ENCODE measurements at regions not wholly inside any gene's neighbourhood (a gene's known extent, or its start where the extent isn't known, plus 50 kb on each side); places are given as distances from the start of the nearest gene placed in this dataset.
"Not testable (repeated sequence)": the region's sequence is repeated elsewhere in the genome, so short reads cannot be mapped to it uniquely, and the experiment has no call there.

- Mint-ChIP-seq H3K27ac (no peak overlapping the region), H3K36me3 (no peaks in the 10 kb centered on the region), H3K9me3 (no peaks in the 10 kb centered on the region), H3K4me3 (no peak overlapping the region), H3K27me3 (no peaks in the 10 kb centered on the region), H3K4me1 (ENCODE audit: unreplicated experiment) (no peaks in the 10 kb centered on the region)
- no peak for TF ChIP-seq CTCF (conservative IDR thresholded peaks at IDR 0.05)
- DNase-seq (ENCODE audit: extremely low spot score, unreplicated experiment): no peak
Measured at GRCh38 chr4:43587758-43588157, 695.2 kb downstream of the GRXCR1 start.

GRCh38 chr4:43607400-43607799 lies 714.9 kb downstream of the GRXCR1 start:
- no peak overlapping the region for H3K4me3 Mint-ChIP-seq

GRCh38 chr4:43607827-43608461 lies 715.4 kb downstream of the GRXCR1 start:
- no peaks in the 10 kb centered on the region for H3K27me3 Mint-ChIP-seq
- H3K4me1 Mint-ChIP-seq (ENCODE audit: unreplicated experiment): no peaks in the 10 kb centered on the region
- no peaks in the 10 kb centered on the region for H3K36me3 Mint-ChIP-seq
- TF ChIP-seq CTCF (conservative IDR thresholded peaks at IDR 0.05): no peak
- no peak overlapping the region for H3K4me3 Mint-ChIP-seq
- no peak overlapping the region for H3K27ac Mint-ChIP-seq
- no peak for DNase-seq (ENCODE audit: extremely low spot score, unreplicated experiment)
- H3K9me3 Mint-ChIP-seq: no peaks in the 10 kb centered on the region

More at GRCh38 chr4:43607400-43607799, 714.9 kb downstream of the GRXCR1 start:
- Mint-ChIP-seq H3K27ac (no peak overlapping the region), H3K36me3 (no peaks in the 10 kb centered on the region), H3K9me3 (no peaks in the 10 kb centered on the region), H3K4me1 (ENCODE audit: unreplicated experiment) (no peaks in the 10 kb centered on the region), H3K27me3 (no peaks in the 10 kb centered on the region)
- TF ChIP-seq CTCF (conservative IDR thresholded peaks at IDR 0.05): no peak
- DNase-seq (ENCODE audit: extremely low spot score, unreplicated experiment): no peak

- H3K27me3 Mint-ChIP-seq: no peaks in the 10 kb centered on the region
- no peaks in the 10 kb centered on the region for H3K36me3 Mint-ChIP-seq
- no peak overlapping the region for H3K4me3 Mint-ChIP-seq
- H3K4me1 Mint-ChIP-seq (ENCODE audit: unreplicated experiment): no peaks in the 10 kb centered on the region
- no peak for TF ChIP-seq CTCF (conservative IDR thresholded peaks at IDR 0.05)
- no peak for DNase-seq (ENCODE audit: extremely low spot score, unreplicated experiment)
- no peaks in the 10 kb centered on the region for H3K9me3 Mint-ChIP-seq
- H3K27ac Mint-ChIP-seq: no peak overlapping the region
Measured at GRCh38 chr4:43619219-43619618, 726.7 kb downstream of the GRXCR1 start.

GRCh38 chr4:43637893-43638292 lies 745.4 kb downstream of the GRXCR1 start:
- H3K36me3 Mint-ChIP-seq; DNase-seq (ENCODE audit: extremely low spot score, unreplicated experiment); H3K27me3 Mint-ChIP-seq; H3K27ac Mint-ChIP-seq; H3K9me3 Mint-ChIP-seq; H3K4me3 Mint-ChIP-seq; H3K4me1 Mint-ChIP-seq (ENCODE audit: unreplicated experiment): not testable (repeated sequence)

GRCh38 chr4:43651991-43652390 lies 759.5 kb downstream of the GRXCR1 start:
- no peak for DNase-seq (ENCODE audit: extremely low spot score, unreplicated experiment)
- no peaks in the 10 kb centered on the region for H3K36me3 Mint-ChIP-seq
- TF ChIP-seq CTCF (conservative IDR thresholded peaks at IDR 0.05): no peak
- H3K9me3 Mint-ChIP-seq: no peaks in the 10 kb centered on the region
- no peak overlapping the region for H3K27ac Mint-ChIP-seq
- H3K4me3 Mint-ChIP-seq: no peak overlapping the region
- no peaks in the 10 kb centered on the region for H3K4me1 Mint-ChIP-seq (ENCODE audit: unreplicated experiment)
- no peaks in the 10 kb centered on the region for H3K27me3 Mint-ChIP-seq

GRCh38 chr4:43659547-43659946 lies 767.0 kb downstream of the GRXCR1 start:
- H3K36me3 Mint-ChIP-seq; H3K27ac Mint-ChIP-seq; DNase-seq (ENCODE audit: extremely low spot score, unreplicated experiment); H3K4me3 Mint-ChIP-seq; H3K9me3 Mint-ChIP-seq; H3K4me1 Mint-ChIP-seq (ENCODE audit: unreplicated experiment); H3K27me3 Mint-ChIP-seq: not testable (repeated sequence)

- H3K4me3 Mint-ChIP-seq; H3K4me1 Mint-ChIP-seq (ENCODE audit: unreplicated experiment); H3K27ac Mint-ChIP-seq; H3K27me3 Mint-ChIP-seq; DNase-seq (ENCODE audit: extremely low spot score, unreplicated experiment); H3K36me3 Mint-ChIP-seq; H3K9me3 Mint-ChIP-seq: not testable (repeated sequence)
Measured at GRCh38 chr4:43672265-43672885, 776.2 kb downstream of the KCTD8 start.
